NB4 (cell line): ENCODE measurements at regions not wholly inside any gene's neighbourhood (a gene's known extent, or its start where the extent isn't known, plus 50 kb on each side); places are given as distances from the start of the nearest gene placed in this dataset.

ENCODE experiments used
- CTCF ChIP-seq: IDR thresholded peaks from one replicate; pipeline ENCODE4 v1.5.1; 2012; ENCODE audit warnings: low read depth, low read length
- MAX ChIP-seq: IDR thresholded peaks from 2 replicates; pipeline ENCODE4 v1.6.1; 2011; ENCODE audit warnings: low read depth, low read length
- POLR2A ChIP-seq: IDR thresholded peaks from 2 replicates; pipeline ENCODE4 v1.6.1; 2011; ENCODE audit warnings: mild to moderate bottlenecking; ENCODE audit not compliant: insufficient read length; ENCODE audit errors: extremely low read depth

GRCh38 chr16:80231888-80232287, 308.9 kb upstream of the DYNLRB2 start:
- TF ChIP-seq MAX (no peak), CTCF (no peak), POLR2A (no peak)
